Stimulated activated naive CD8-positive, alpha-beta T cell treated with anti-CD3 and anti-CD28 coated beads, Interleukin-15, amount 100 ng/mL, for 72 hours (primary cell): ENCODE measurements at regions not wholly inside any gene's neighbourhood (a gene's known extent, or its start where the extent isn't known, plus 50 kb on each side); places are given as distances from the start of the nearest gene placed in this dataset.

Experiments used
- ATAC-seq: fragments of 150-1000 bp; cut with Tn5 transposase; 2 replicates; pipeline ENCODE4 v1.10.0; 2021; ENCODE audit warnings: mild to moderate bottlenecking, moderate library complexity
- DNase-seq, 2 donors: peaks; one replicate each; pipeline ENCODE4 v3.0.0; 2021 to 2022
- H3K27ac Mint-ChIP-seq, 2 donors: one replicate each; pipeline ENCODE4 v1.8.0; 2022; ENCODE audit warnings: mild to moderate bottlenecking in 2 of 2, mixed read lengths in 2 of 2, moderate library complexity in 2 of 2
- H3K27me3 Mint-ChIP-seq: one replicate; pipeline ENCODE4 v1.8.0; 2022; ENCODE audit warnings: mixed read lengths
- H3K4me1 Mint-ChIP-seq: one replicate; pipeline ENCODE4 v1.8.0; 2022; ENCODE audit warnings: mild to moderate bottlenecking, mixed read lengths
- H3K4me3 Mint-ChIP-seq, 2 donors: one replicate each; pipeline ENCODE4 v1.8.0; 2022; ENCODE audit warnings: mild to moderate bottlenecking in 2 of 2, mixed read lengths in 2 of 2, moderate library complexity in 1 of 2
- H3K9me3 Mint-ChIP-seq, 2 donors: one replicate each; pipeline ENCODE4 v1.8.0; 2022; ENCODE audit warnings: mixed read lengths in 2 of 2

- no peak overlapping the region for H3K4me3 Mint-ChIP-seq
- no peak for DNase-seq
- H3K4me1 Mint-ChIP-seq = no peaks in the 10 kb centered on the region
- no peak for ATAC-seq
- no peaks in the 10 kb centered on the region for H3K27me3 Mint-ChIP-seq
- no peak overlapping the region for H3K27ac Mint-ChIP-seq
- peaks cover 0 to 4% of the 10 kb centered on the region in 2 donors for H3K9me3 Mint-ChIP-seq
These were observed 142.2 kb upstream of the SPRY2 start for GRCh38 chr13:80483157-80483556.

GRCh38 chr13:80481588-80481987, 140.7 kb upstream of the SPRY2 start:
- no peak for DNase-seq
- no peaks in the 10 kb centered on the region for H3K4me1 Mint-ChIP-seq
- H3K27me3 Mint-ChIP-seq = no peaks in the 10 kb centered on the region
- H3K4me3 Mint-ChIP-seq = no peak overlapping the region
- ATAC-seq = no peak
- H3K9me3 Mint-ChIP-seq = peaks cover 0 to 4% of the 10 kb centered on the region in 2 donors
- H3K27ac Mint-ChIP-seq = no peak overlapping the region

- H3K4me1 Mint-ChIP-seq = no peaks in the 10 kb centered on the region
- H3K9me3 Mint-ChIP-seq = peaks cover 0 to 4% of the 10 kb centered on the region in 2 donors
- ATAC-seq (no peak), DNase-seq (no peak)
- no peaks in the 10 kb centered on the region for H3K27me3 Mint-ChIP-seq
- no peak overlapping the region for H3K4me3 Mint-ChIP-seq
- H3K27ac Mint-ChIP-seq = no peak overlapping the region
These were observed 136.9 kb upstream of the SPRY2 start for GRCh38 chr13:80477661-80478443.

GRCh38 chr13:80476953-80477352, 136.0 kb upstream of the SPRY2 start:
- DNase-seq (no peak), ATAC-seq (no peak)
- H3K27ac Mint-ChIP-seq = no peak overlapping the region
- H3K27me3 Mint-ChIP-seq = no peaks in the 10 kb centered on the region
- no peak overlapping the region for H3K4me3 Mint-ChIP-seq
- peaks cover 0 to 4% of the 10 kb centered on the region in 2 donors for H3K9me3 Mint-ChIP-seq
- no peaks in the 10 kb centered on the region for H3K4me1 Mint-ChIP-seq

- no peak for DNase-seq
- Mint-ChIP-seq H3K9me3 (peaks cover 0 to 4% of the 10 kb centered on the region in 2 donors), H3K27me3 (no peaks in the 10 kb centered on the region), H3K27ac (no peak overlapping the region), H3K4me1 (no peaks in the 10 kb centered on the region), H3K4me3 (no peak overlapping the region)
- no peak for ATAC-seq
These were observed 134.8 kb upstream of the SPRY2 start for GRCh38 chr13:80475718-80476117.

- H3K27me3 Mint-ChIP-seq = no peaks in the 10 kb centered on the region
- ATAC-seq = no peak
These were observed 132.8 kb upstream of the SPRY2 start for GRCh38 chr13:80473695-80474094.

GRCh38 chr13:80469853-80470381, 129.0 kb upstream of the SPRY2 start:
- Mint-ChIP-seq H3K27me3 (no peaks in the 10 kb centered on the region), H3K27ac (no peak overlapping the region), H3K9me3 (no peaks in the 10 kb centered on the region), H3K4me3 (no peak overlapping the region), H3K4me1 (no peaks in the 10 kb centered on the region)
- ATAC-seq = no peak
- no peak for DNase-seq

More at GRCh38 chr13:80473695-80474094, 132.8 kb upstream of the SPRY2 start:
- Mint-ChIP-seq H3K4me1 (no peaks in the 10 kb centered on the region), H3K9me3 (peaks cover 0 to 1% of the 10 kb centered on the region in 2 donors), H3K27ac (no peak overlapping the region), H3K4me3 (no peak overlapping the region)
- DNase-seq = no peak

GRCh38 chr13:80469105-80469852, 128.4 kb upstream of the SPRY2 start:
- no peak for DNase-seq
- no peak for ATAC-seq
- Mint-ChIP-seq H3K27ac (no peak overlapping the region), H3K4me1 (no peaks in the 10 kb centered on the region), H3K4me3 (no peak overlapping the region), H3K9me3 (no peaks in the 10 kb centered on the region), H3K27me3 (no peaks in the 10 kb centered on the region)

GRCh38 chr13:80465321-80465720, 124.4 kb upstream of the SPRY2 start:
- H3K27me3 Mint-ChIP-seq = no peaks in the 10 kb centered on the region
- H3K27ac Mint-ChIP-seq = no peak overlapping the region
- DNase-seq = no peak
- no peak for ATAC-seq
- no peak overlapping the region for H3K4me3 Mint-ChIP-seq
- H3K4me1 Mint-ChIP-seq = no peaks in the 10 kb centered on the region
- H3K9me3 Mint-ChIP-seq = no peaks in the 10 kb centered on the region

GRCh38 chr13:80463673-80464352, 122.9 kb upstream of the SPRY2 start:
- DNase-seq (no peak), ATAC-seq (no peak)
- H3K27ac Mint-ChIP-seq = no peak overlapping the region
- H3K4me3 Mint-ChIP-seq = no peak overlapping the region
- H3K27me3 Mint-ChIP-seq = no peaks in the 10 kb centered on the region
- no peaks in the 10 kb centered on the region for H3K9me3 Mint-ChIP-seq
- no peaks in the 10 kb centered on the region for H3K4me1 Mint-ChIP-seq

GRCh38 chr13:80462567-80462966, 121.6 kb upstream of the SPRY2 start:
- Mint-ChIP-seq H3K27me3 (no peaks in the 10 kb centered on the region), H3K27ac (no peak overlapping the region), H3K9me3 (no peaks in the 10 kb centered on the region), H3K4me3 (no peak overlapping the region), H3K4me1 (no peaks in the 10 kb centered on the region)
- ATAC-seq = no peak
- no peak for DNase-seq

- H3K4me1 Mint-ChIP-seq = no peaks in the 10 kb centered on the region
- H3K27ac Mint-ChIP-seq = no peak overlapping the region
- no peak overlapping the region for H3K4me3 Mint-ChIP-seq
- no peak for DNase-seq
- ATAC-seq = no peak
- no peaks in the 10 kb centered on the region for H3K27me3 Mint-ChIP-seq
- no peaks in the 10 kb centered on the region for H3K9me3 Mint-ChIP-seq
These were observed 121.1 kb upstream of the SPRY2 start for GRCh38 chr13:80462037-80462436.

- no peak overlapping the region for H3K27ac Mint-ChIP-seq
- no peak overlapping the region for H3K4me3 Mint-ChIP-seq
- H3K9me3 Mint-ChIP-seq = no peaks in the 10 kb centered on the region
- no peaks in the 10 kb centered on the region for H3K27me3 Mint-ChIP-seq
- ATAC-seq (no peak), DNase-seq (no peak)
- no peaks in the 10 kb centered on the region for H3K4me1 Mint-ChIP-seq
These were observed 117.6 kb upstream of the SPRY2 start for GRCh38 chr13:80458543-80458942.

GRCh38 chr13:80454245-80454644, 113.3 kb upstream of the SPRY2 start:
- no peak overlapping the region for H3K4me3 Mint-ChIP-seq
- no peak for ATAC-seq
- H3K27me3 Mint-ChIP-seq = no peaks in the 10 kb centered on the region
- H3K4me1 Mint-ChIP-seq = no peaks in the 10 kb centered on the region
- peaks cover 0 to 7% of the 10 kb centered on the region in 2 donors for H3K9me3 Mint-ChIP-seq
- H3K27ac Mint-ChIP-seq = no peak overlapping the region
- no peak for DNase-seq

- Mint-ChIP-seq H3K4me3 (no peak overlapping the region), H3K9me3 (peaks cover 0 to 7% of the 10 kb centered on the region in 2 donors), H3K4me1 (no peaks in the 10 kb centered on the region), H3K27me3 (no peaks in the 10 kb centered on the region), H3K27ac (no peak overlapping the region)
- ATAC-seq (no peak), DNase-seq (no peak)
These were observed 111.4 kb upstream of the SPRY2 start for GRCh38 chr13:80452279-80452678.

GRCh38 chr13:80451641-80452040, 110.7 kb upstream of the SPRY2 start:
- DNase-seq (no peak), ATAC-seq (no peak)
- H3K27ac Mint-ChIP-seq = no peak overlapping the region
- peaks cover 0 to 7% of the 10 kb centered on the region in 2 donors for H3K9me3 Mint-ChIP-seq
- H3K4me1 Mint-ChIP-seq = no peaks in the 10 kb centered on the region
- H3K4me3 Mint-ChIP-seq = no peak overlapping the region
- no peaks in the 10 kb centered on the region for H3K27me3 Mint-ChIP-seq
